ENCODE measurements at regions not wholly inside any gene's neighbourhood (a gene's known extent, or its start where the extent isn't known, plus 50 kb on each side); places are given as distances from the start of the nearest gene placed in this dataset.

GRCh38 chr9:16179566-16179965 is 626.7 kb downstream of the CCDC171 start (continued):
- TF ChIP-seq WHSC1 (IDR thresholded peaks at IDR 0.05; ENCODE audit: low read length), result no peak

- in situ Hi-C loops (cut with MboI), result no loop called here
- H3K9me1 ChIP-seq (ENCODE audit: control insufficient read depth, insufficient read depth, low read length), result no peaks in the 10 kb centered on the region
- no peak overlapping the region for H3K4me2 ChIP-seq (ENCODE audit: insufficient read depth, low read length)
- BruUV-seq (replicated peaks), result no TSS peak
- intact Hi-C loops (cut with micrococcal nuclease), result no loop called here
- H3K27ac ChIP-seq (ENCODE audit: extremely low read depth, low read depth, low read length), result no peak overlapping the region
- DNase-seq (ENCODE audit: extremely low read depth in 1 of 4, low spot score in 3 of 4) (no peak), FAIRE-seq (no peak), ATAC-seq (no peak)
- H3K4me1 ChIP-seq (replicated peaks in 1 of 2; ENCODE audit: control insufficient read depth in 2 of 2, insufficient read depth in 2 of 2, low read length in 2 of 2), result no peaks in the 10 kb centered on the region
- ChIA-PET CTCF (ENCODE audit: low intra/inter-chr PET ratio) (interaction anchor here (0.7 kb wide), 1 partner anchor 36 kb away, joined by 3 read pairs; no protein-coding TSS in a partner anchor), POLR2A (no interaction called here)
- no peaks in the 10 kb centered on the region for H3K79me2 ChIP-seq (ENCODE audit: control insufficient read depth, insufficient read depth, low read length)
- H3K36me3 ChIP-seq (ENCODE audit: control insufficient read depth, insufficient read depth, low read length), result no peaks in the 10 kb centered on the region
- no peak overlapping the region for H3K4me3 ChIP-seq
- no peaks in the 10 kb centered on the region for H4K20me1 ChIP-seq (replicated peaks; ENCODE audit: control insufficient read depth, insufficient read depth, low read length)
- no peak overlapping the region for H2AFZ ChIP-seq (ENCODE audit: low read depth, low read length)
- no peaks in the 10 kb centered on the region for H3K27me3 ChIP-seq (ENCODE audit: control insufficient read depth in 2 of 2, insufficient read depth in 2 of 2, low read length in 2 of 2)
- H3K9me3 ChIP-seq (replicated peaks; ENCODE audit: control insufficient read depth, insufficient read depth, low read depth, low read length), result no peaks in the 10 kb centered on the region
- H3K9ac ChIP-seq (ENCODE audit: insufficient read depth in 1 of 2, low read depth in 2 of 2, low read length in 2 of 2), result no peak overlapping the region
- WGBS (ENCODE audit: insufficient coverage, low coverage, missing lambda C conversion rate), result no CpG with 5 or more reads among the region's 1 CpG
- TF ChIP-seq SMARCC2 (IDR thresholded peaks at IDR 0.05; ENCODE audit: low read depth), result no peak
- no peak for TF ChIP-seq SMARCA4 (IDR thresholded peaks at IDR 0.05)
- TF ChIP-seq HDAC1 (IDR thresholded peaks at IDR 0.05), result no peak
- TF ChIP-seq ZNF518B (CRISPR knock-in tag; IDR thresholded peaks at IDR 0.05), result no peak
- no peak for TF ChIP-seq NFIC (IDR thresholded peaks at IDR 0.05)
- no peak for TF ChIP-seq THAP7 (CRISPR knock-in tag; IDR thresholded peaks at IDR 0.05)
- TF ChIP-seq ZNF224 (CRISPR knock-in tag; IDR thresholded peaks at IDR 0.05), result no peak
- no peak for TF ChIP-seq MTA1 (IDR thresholded peaks at IDR 0.05; ENCODE audit: borderline replicate concordance)
- no peak for TF ChIP-seq ZNF282 (CRISPR knock-in tag; IDR thresholded peaks at IDR 0.05)
- no peak for TF ChIP-seq CBFA2T2 (conservative IDR thresholded peaks at IDR 0.05)
- no peak for TF ChIP-seq HMGXB4 (CRISPR knock-in tag; IDR thresholded peaks at IDR 0.05)
- TF ChIP-seq MTF1 (CRISPR knock-in tag; IDR thresholded peaks at IDR 0.05; ENCODE audit: borderline replicate concordance), result no peak
- TF ChIP-seq ZBTB49 (CRISPR knock-in tag; IDR thresholded peaks at IDR 0.05; ENCODE audit: borderline replicate concordance), result no peak
Observed at GRCh38 chr9:16180091-16180490, 627.2 kb downstream of the CCDC171 start.

Data from K562 (cell line).